ENCODE measurements at regions not wholly inside any gene's neighbourhood (a gene's known extent, or its start where the extent isn't known, plus 50 kb on each side); places are given as distances from the start of the nearest gene placed in this dataset.

GRCh38 chr13:67841071-67841470, 610.9 kb upstream of the PCDH9 start:
- no peak overlapping the region for H3K9ac ChIP-seq
- H3K4me3 ChIP-seq, result no peak overlapping the region
- TF ChIP-seq Cebpa-rat (IDR thresholded peaks at IDR 0.05), result no peak
- H3K27me3 ChIP-seq, result no peaks in the 10 kb centered on the region
- no peak overlapping the region for H3K4me2 ChIP-seq
- H3K4me1 ChIP-seq, result no peaks in the 10 kb centered on the region
- H4K20me1 ChIP-seq, result no peaks in the 10 kb centered on the region
- H3K9me3 ChIP-seq, result no peaks in the 10 kb centered on the region
- H3K27ac ChIP-seq, result no peak overlapping the region
- H3K36me3 ChIP-seq, result no peaks in the 10 kb centered on the region

DNA sequence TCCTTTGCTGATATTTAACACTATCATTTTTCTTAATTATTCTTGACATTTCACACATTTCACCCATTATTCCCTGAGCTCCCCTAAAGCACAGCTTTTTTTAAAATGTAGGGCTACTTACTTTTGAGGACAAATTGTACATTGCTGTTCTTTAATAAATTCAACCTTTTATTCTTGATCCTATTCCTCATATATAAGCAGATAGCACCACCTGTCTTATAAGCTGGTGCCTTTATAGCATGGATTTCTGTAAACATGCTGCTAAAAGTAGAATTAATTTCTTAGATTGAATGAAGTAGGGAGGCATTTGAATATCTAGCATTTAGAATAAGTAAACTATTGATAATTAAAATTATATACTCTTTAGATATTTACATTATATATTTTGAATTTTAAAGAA, 603.4 kb upstream of the PCDH9 start:
- H3K27ac ChIP-seq, result no peak overlapping the region
- no peak for TF ChIP-seq Cebpa-rat (IDR thresholded peaks at IDR 0.05)
- H3K4me3 ChIP-seq, result no peak overlapping the region
- H3K36me3 ChIP-seq, result no peaks in the 10 kb centered on the region
- no peaks in the 10 kb centered on the region for H3K4me1 ChIP-seq
- H3K4me2 ChIP-seq, result no peak overlapping the region
- H4K20me1 ChIP-seq, result no peaks in the 10 kb centered on the region
- H3K9me3 ChIP-seq, result no peaks in the 10 kb centered on the region
- no peaks in the 10 kb centered on the region for H3K27me3 ChIP-seq
- H3K9ac ChIP-seq, result no peak overlapping the region

DNA sequence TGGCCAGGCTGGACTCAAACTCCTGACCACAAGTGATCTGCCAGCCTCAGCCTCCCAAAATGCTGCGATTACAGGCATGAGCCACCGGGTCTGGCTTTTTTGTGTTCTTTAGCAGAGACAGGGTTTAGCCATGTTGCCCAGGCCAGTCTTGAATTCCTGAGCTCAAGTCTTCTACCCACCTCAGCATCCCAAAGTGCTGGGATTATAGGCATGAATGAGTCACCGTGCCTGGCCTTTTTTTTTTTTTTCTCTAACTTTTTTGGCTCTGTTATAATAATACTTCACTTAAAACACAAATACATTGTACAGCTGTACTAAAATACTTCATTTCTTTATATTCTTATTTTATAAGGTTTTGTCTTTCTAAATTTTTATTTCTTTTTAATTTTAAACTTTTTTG, 599.5 kb upstream of the PCDH9 start:
- no peak for TF ChIP-seq Cebpa-rat (IDR thresholded peaks at IDR 0.05)
- H3K4me2 ChIP-seq, result no peak overlapping the region
- H3K9me3 ChIP-seq, result no peaks in the 10 kb centered on the region
- H3K4me1 ChIP-seq, result no peaks in the 10 kb centered on the region
- no peak overlapping the region for H3K4me3 ChIP-seq
- H3K27ac ChIP-seq, result no peak overlapping the region
- no peak overlapping the region for H3K9ac ChIP-seq
- H4K20me1 ChIP-seq, result no peaks in the 10 kb centered on the region
- H3K27me3 ChIP-seq, result no peaks in the 10 kb centered on the region
- H3K36me3 ChIP-seq, result no peaks in the 10 kb centered on the region

- Histone ChIP-seq H3K4me2 (no peak overlapping the region), H3K4me3 (no peak overlapping the region), H3K4me1 (no peaks in the 10 kb centered on the region), H3K36me3 (no peaks in the 10 kb centered on the region), H3K27ac (no peak overlapping the region), H3K9me3 (no peaks in the 10 kb centered on the region), H4K20me1 (no peaks in the 10 kb centered on the region), H3K27me3 (no peaks in the 10 kb centered on the region), H3K9ac (no peak overlapping the region)
- no peak for TF ChIP-seq Cebpa-rat (IDR thresholded peaks at IDR 0.05)
These were observed 597.9 kb upstream of the PCDH9 start for GRCh38 chr13:67827992-67828391.

- Histone ChIP-seq H4K20me1 (no peaks in the 10 kb centered on the region), H3K27ac (no peak overlapping the region), H3K4me2 (no peak overlapping the region), H3K9me3 (no peaks in the 10 kb centered on the region), H3K4me1 (no peaks in the 10 kb centered on the region), H3K9ac (no peak overlapping the region), H3K4me3 (no peak overlapping the region), H3K36me3 (no peaks in the 10 kb centered on the region), H3K27me3 (no peaks in the 10 kb centered on the region)
- no peak for TF ChIP-seq Cebpa-rat (IDR thresholded peaks at IDR 0.05)
These were observed 591.5 kb upstream of the PCDH9 start for GRCh38 chr13:67821606-67822005.

- H3K4me1 ChIP-seq, result no peaks in the 10 kb centered on the region
- no peak for TF ChIP-seq Cebpa-rat (IDR thresholded peaks at IDR 0.05)
- no peaks in the 10 kb centered on the region for H3K36me3 ChIP-seq
- H3K4me3 ChIP-seq, result no peak overlapping the region
- no peak overlapping the region for H3K27ac ChIP-seq
- no peaks in the 10 kb centered on the region for H3K27me3 ChIP-seq
- H3K9ac ChIP-seq, result no peak overlapping the region
- H3K4me2 ChIP-seq, result no peak overlapping the region
- H4K20me1 ChIP-seq, result no peaks in the 10 kb centered on the region
- H3K9me3 ChIP-seq, result no peaks in the 10 kb centered on the region
These were observed 576.7 kb upstream of the PCDH9 start for GRCh38 chr13:67806796-67807195.

- Histone ChIP-seq H3K27ac (no peak overlapping the region), H3K4me3 (no peak overlapping the region), H3K9ac (no peak overlapping the region), H3K27me3 (no peaks in the 10 kb centered on the region), H3K36me3 (no peaks in the 10 kb centered on the region), H4K20me1 (no peaks in the 10 kb centered on the region), H3K4me2 (no peak overlapping the region), H3K4me1 (no peaks in the 10 kb centered on the region), H3K9me3 (no peaks in the 10 kb centered on the region)
- no peak for TF ChIP-seq Cebpa-rat (IDR thresholded peaks at IDR 0.05)
These were observed 573.0 kb upstream of the PCDH9 start for GRCh38 chr13:67803118-67803517.

DNA sequence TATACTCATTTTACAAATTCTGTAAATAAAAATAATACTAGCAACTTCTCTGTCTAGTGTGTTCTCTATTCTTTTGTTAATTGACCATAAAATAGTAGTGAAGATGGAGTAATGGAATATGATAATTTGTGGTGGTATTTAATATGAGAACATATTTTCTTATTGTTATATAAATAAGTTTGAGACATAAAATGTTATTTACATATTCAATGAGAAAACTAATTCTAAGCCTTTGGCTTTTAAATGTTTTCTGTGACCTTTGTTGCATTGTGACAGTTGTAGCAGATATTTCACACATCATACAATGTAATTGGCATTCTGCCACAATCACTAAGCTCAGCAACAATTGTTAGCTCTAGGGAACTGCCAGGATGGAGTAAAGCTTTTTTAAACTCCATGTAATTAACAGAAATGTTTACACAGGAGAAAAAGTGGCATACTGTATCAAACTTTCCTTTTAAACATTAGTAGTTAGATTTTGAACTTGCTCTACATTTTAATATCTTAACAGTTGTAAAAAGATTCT, 562.1 kb upstream of the PCDH9 start:
- H3K9me3 ChIP-seq, result no peaks in the 10 kb centered on the region
- no peak overlapping the region for H3K4me2 ChIP-seq
- no peaks in the 10 kb centered on the region for H3K27me3 ChIP-seq
- H3K4me3 ChIP-seq, result no peak overlapping the region
- no peaks in the 10 kb centered on the region for H4K20me1 ChIP-seq
- H3K27ac ChIP-seq, result no peak overlapping the region
- H3K4me1 ChIP-seq, result no peaks in the 10 kb centered on the region
- TF ChIP-seq Cebpa-rat (IDR thresholded peaks at IDR 0.05), result no peak
- H3K9ac ChIP-seq, result no peak overlapping the region
- H3K36me3 ChIP-seq, result no peaks in the 10 kb centered on the region

DNA sequence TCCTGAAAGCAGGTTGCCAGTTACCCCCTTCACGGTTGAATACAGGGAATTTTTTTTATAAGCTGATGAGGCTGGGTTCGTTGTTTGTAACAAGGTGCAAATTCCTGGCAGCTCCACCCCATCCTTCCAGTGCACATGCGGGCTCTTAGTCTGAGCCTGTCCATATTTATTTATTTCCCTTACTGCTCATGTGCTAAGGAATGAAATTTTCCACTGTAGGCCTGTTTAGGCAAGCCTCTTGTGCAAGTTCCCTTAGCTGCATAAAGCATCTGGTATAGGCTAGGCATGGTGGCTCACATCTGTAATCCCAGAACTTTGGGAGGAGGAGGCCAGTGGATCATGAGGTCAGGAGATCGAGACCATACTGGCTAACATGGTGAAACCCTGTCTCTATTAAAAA, 560.9 kb upstream of the PCDH9 start:
- no peak for TF ChIP-seq Cebpa-rat (IDR thresholded peaks at IDR 0.05)
- H3K4me2 ChIP-seq, result no peak overlapping the region

DNA sequence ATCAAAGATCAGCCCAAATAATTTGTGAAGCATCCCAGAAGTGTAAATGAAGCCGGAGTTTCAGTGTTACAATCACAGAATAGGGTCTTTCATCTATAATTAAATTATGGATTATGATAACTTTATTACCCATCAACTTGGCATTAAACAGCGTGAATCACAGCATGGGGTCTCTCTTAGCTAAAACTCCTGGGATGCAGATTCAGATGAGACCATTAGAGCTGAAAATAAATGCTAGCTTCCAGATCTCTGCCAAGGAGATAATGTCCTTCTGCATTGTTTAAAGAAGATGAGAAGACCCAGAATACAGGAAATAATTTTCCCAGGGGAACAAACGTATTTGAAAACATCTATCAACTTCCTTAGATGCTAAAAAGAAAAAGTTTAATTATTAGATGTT, 546.0 kb upstream of the PCDH9 start:
- H3K4me3 ChIP-seq, result no peak overlapping the region
- no peaks in the 10 kb centered on the region for H4K20me1 ChIP-seq
- H3K9me3 ChIP-seq, result peaks cover 10% of the 10 kb centered on the region
- H3K9ac ChIP-seq, result no peak overlapping the region
- H3K36me3 ChIP-seq, result no peaks in the 10 kb centered on the region
- TF ChIP-seq Cebpa-rat (IDR thresholded peaks at IDR 0.05), result no peak
- H3K27me3 ChIP-seq, result no peaks in the 10 kb centered on the region
- H3K4me1 ChIP-seq, result no peaks in the 10 kb centered on the region
- no peak overlapping the region for H3K4me2 ChIP-seq
- no peak overlapping the region for H3K27ac ChIP-seq

More for the DNA sequence above, 560.9 kb upstream of the PCDH9 start:
- Histone ChIP-seq H3K27me3 (no peaks in the 10 kb centered on the region), H3K9me3 (no peaks in the 10 kb centered on the region), H3K27ac (no peak overlapping the region), H4K20me1 (no peaks in the 10 kb centered on the region), H3K4me1 (no peaks in the 10 kb centered on the region), H3K4me3 (no peak overlapping the region), H3K36me3 (no peaks in the 10 kb centered on the region), H3K9ac (no peak overlapping the region)

GRCh38 chr13:67775359-67775758, 545.2 kb upstream of the PCDH9 start:
- Histone ChIP-seq H3K4me1 (no peaks in the 10 kb centered on the region), H3K36me3 (no peaks in the 10 kb centered on the region), H3K9me3 (peaks cover 10% of the 10 kb centered on the region), H4K20me1 (no peaks in the 10 kb centered on the region), H3K9ac (no peak overlapping the region), H3K27me3 (no peaks in the 10 kb centered on the region), H3K27ac (no peak overlapping the region), H3K4me3 (no peak overlapping the region), H3K4me2 (no peak overlapping the region)
- TF ChIP-seq Cebpa-rat (IDR thresholded peaks at IDR 0.05), result no peak
